Immature natural killer cell (primary cell): ENCODE measurements at regions not wholly inside any gene's neighbourhood (a gene's known extent, or its start where the extent isn't known, plus 50 kb on each side); places are given as distances from the start of the nearest gene placed in this dataset.
A peak's percentile ranks its signal among the peaks of the same experiment; 100 is the strongest.
"Not testable (repeated sequence)": the region's sequence is repeated elsewhere in the genome, so short reads cannot be mapped to it uniquely, and the experiment has no call there.

Experiments used
- DNase-seq, 3 donors: peaks; one replicate each; pipeline ENCODE4 v3.0.0; 2022; ENCODE audit warnings: mixed read lengths in 1 of 3
- H3K27ac Mint-ChIP-seq, 6 donors: one replicate each; pipeline ENCODE4 v1.8.0; 2020; ENCODE audit warnings: mixed read lengths in 6 of 6, mild to moderate bottlenecking in 5 of 6, inconsistent platforms in 4 of 6, moderate library complexity in 3 of 6
- H3K27me3 Mint-ChIP-seq, 3 donors: one replicate each; pipeline ENCODE4 v1.8.0; 2020 to 2021; ENCODE audit warnings: low read depth in 3 of 3, mild to moderate bottlenecking in 3 of 3, mixed read lengths in 3 of 3, moderate library complexity in 3 of 3, inconsistent platforms in 1 of 3
- H3K36me3 Mint-ChIP-seq, 3 donors: one replicate each; pipeline ENCODE4 v1.8.0; 2020; ENCODE audit warnings: mixed read lengths in 3 of 3, inconsistent platforms in 2 of 3, mild to moderate bottlenecking in 2 of 3
- H3K4me1 Mint-ChIP-seq, 2 donors: one replicate each; pipeline ENCODE4 v1.8.0; 2020; ENCODE audit warnings: inconsistent platforms in 2 of 2, mild to moderate bottlenecking in 2 of 2, mixed read lengths in 2 of 2, moderate library complexity in 1 of 2
- H3K4me3 Mint-ChIP-seq, 5 donors: one replicate each; pipeline ENCODE4 v1.8.0; 2020; ENCODE audit warnings: mild to moderate bottlenecking in 5 of 5, mixed read lengths in 5 of 5, inconsistent platforms in 3 of 5, moderate library complexity in 3 of 5
- H3K9me3 Mint-ChIP-seq, 6 donors: one replicate each; pipeline ENCODE4 v1.8.0; 2020; ENCODE audit warnings: mild to moderate bottlenecking in 6 of 6, mixed read lengths in 6 of 6, inconsistent platforms in 4 of 6, moderate library complexity in 3 of 6

- no peak overlapping the region for H3K4me3 Mint-ChIP-seq
- no peaks in the 10 kb centered on the region for H3K36me3 Mint-ChIP-seq
- H3K27ac Mint-ChIP-seq: no peak overlapping the region
Measured at GRCh38 chr3:27553886-27554540, 69.8 kb upstream of the SLC4A7 start.

DNA sequence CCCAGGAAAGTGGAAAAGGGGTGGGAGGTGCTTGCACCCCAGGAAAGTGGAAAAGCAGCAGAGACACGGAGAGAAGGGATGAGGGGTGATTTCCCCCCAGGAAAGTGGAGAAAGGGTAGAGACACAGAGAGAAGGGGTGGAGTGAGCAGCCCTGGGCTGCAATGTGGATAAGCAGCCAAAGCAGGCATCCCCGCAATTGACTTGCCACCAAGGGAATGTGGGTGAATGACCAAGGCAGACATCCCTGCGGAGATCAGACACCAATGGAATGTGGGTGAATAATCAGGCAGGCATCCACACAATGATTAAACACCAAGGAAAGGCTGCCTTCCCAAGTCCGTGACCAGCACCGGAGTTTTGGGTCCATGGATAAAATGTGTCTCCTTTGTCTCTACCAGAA lies 68.5 kb upstream of the SLC4A7 start:
- H3K4me3 Mint-ChIP-seq, H3K27me3 Mint-ChIP-seq, H3K36me3 Mint-ChIP-seq, H3K27ac Mint-ChIP-seq, H3K4me1 Mint-ChIP-seq, H3K9me3 Mint-ChIP-seq, DNase-seq: not testable (repeated sequence)

More at GRCh38 chr3:27553886-27554540, 69.8 kb upstream of the SLC4A7 start:
- Mint-ChIP-seq H3K4me1 (no peaks in the 10 kb centered on the region), H3K9me3 (no peaks in the 10 kb centered on the region), H3K27me3 (peaks cover 2 to 7% (median 6%) of the 10 kb centered on the region in 3 donors)
- no peak for DNase-seq

GRCh38 chr3:27551413-27551812 lies 67.2 kb upstream of the SLC4A7 start:
- not testable (repeated sequence) for H3K27me3 Mint-ChIP-seq, DNase-seq, H3K27ac Mint-ChIP-seq, H3K9me3 Mint-ChIP-seq, H3K4me3 Mint-ChIP-seq, H3K4me1 Mint-ChIP-seq, H3K36me3 Mint-ChIP-seq

GRCh38 chr3:27545061-27545460 lies 60.9 kb upstream of the SLC4A7 start:
- Mint-ChIP-seq H3K4me1 (no peaks in the 10 kb centered on the region), H3K27ac (no peak overlapping the region), H3K4me3 (no peak overlapping the region), H3K27me3 (peaks cover 0 to 2% (median 0%) of the 10 kb centered on the region in 3 donors), H3K36me3 (no peaks in the 10 kb centered on the region), H3K9me3 (no peaks in the 10 kb centered on the region)
- no peak for DNase-seq

- peak overlapping the region in 1 of 6 donors; percentile 35 for H3K27ac Mint-ChIP-seq
- H3K27me3 Mint-ChIP-seq: peaks cover 0 to 2% (median 0%) of the 10 kb centered on the region in 3 donors
- DNase-seq: no peak
- no peak overlapping the region for H3K4me3 Mint-ChIP-seq
- no peaks in the 10 kb centered on the region for H3K36me3 Mint-ChIP-seq
- no peaks in the 10 kb centered on the region for H3K9me3 Mint-ChIP-seq
- no peaks in the 10 kb centered on the region for H3K4me1 Mint-ChIP-seq
Measured at GRCh38 chr3:27544372-27544865, 60.2 kb upstream of the SLC4A7 start.

DNA sequence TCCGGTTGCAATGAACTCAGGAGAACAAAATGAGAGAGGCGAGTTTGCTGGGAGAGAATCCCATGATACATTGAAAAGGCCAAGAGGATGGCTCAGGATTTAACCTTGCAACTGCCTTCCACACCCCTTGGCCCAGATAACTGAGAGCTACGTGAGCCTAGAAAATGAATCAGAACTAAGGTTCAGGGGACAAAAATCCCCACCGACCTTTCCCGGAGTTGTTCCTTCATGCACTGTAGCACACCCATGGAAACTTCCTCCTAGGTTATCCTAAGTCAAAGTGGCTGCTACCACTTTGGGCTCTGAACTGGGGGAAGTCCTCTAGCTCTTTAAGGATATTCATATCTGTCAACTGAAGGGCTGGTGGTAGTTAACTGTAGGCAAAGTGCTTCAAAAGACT lies 58.3 kb upstream of the SLC4A7 start:
- H3K9me3 Mint-ChIP-seq: no peaks in the 10 kb centered on the region
- H3K4me3 Mint-ChIP-seq: no peak overlapping the region
- peaks cover 0 to 2% (median 2%) of the 10 kb centered on the region in 3 donors for H3K27me3 Mint-ChIP-seq
- no peak for DNase-seq
- H3K27ac Mint-ChIP-seq: no peak overlapping the region
- no peaks in the 10 kb centered on the region for H3K36me3 Mint-ChIP-seq
- no peaks in the 10 kb centered on the region for H3K4me1 Mint-ChIP-seq

DNA sequence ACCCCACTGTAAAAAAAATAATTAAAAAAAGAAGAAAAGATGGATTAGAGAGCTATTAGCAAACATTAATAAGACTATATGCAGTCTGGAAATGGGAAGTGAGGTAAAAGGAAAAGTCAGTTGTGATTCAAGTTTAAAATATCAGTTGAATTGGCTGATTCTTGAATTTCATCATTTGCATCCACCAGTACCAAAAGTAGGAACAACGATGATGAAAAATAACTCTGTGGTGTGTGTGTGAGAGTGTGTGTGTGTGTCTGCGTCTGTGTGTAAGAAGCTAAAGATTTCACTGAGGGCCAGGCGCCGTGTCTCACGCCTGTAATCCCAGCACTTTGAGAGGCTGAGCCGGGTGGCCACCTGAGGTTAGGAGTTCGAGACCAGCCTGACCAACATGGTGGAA lies 56.0 kb upstream of the SLC4A7 start:
- H3K4me1 Mint-ChIP-seq: peaks cover 0 to 5% of the 10 kb centered on the region in 2 donors
- H3K36me3 Mint-ChIP-seq: no peaks in the 10 kb centered on the region
- H3K27ac Mint-ChIP-seq: peak overlapping the region in 1 of 6 donors; percentile 20
- H3K4me3 Mint-ChIP-seq: no peak overlapping the region
- no peak for DNase-seq
- peaks cover 0 to 2% (median 2%) of the 10 kb centered on the region in 3 donors for H3K27me3 Mint-ChIP-seq
- H3K9me3 Mint-ChIP-seq: no peaks in the 10 kb centered on the region

GRCh38 chr3:27536491-27536890 lies 52.3 kb upstream of the SLC4A7 start:
- Mint-ChIP-seq H3K4me1 (peaks cover 15 to 25% of the 10 kb centered on the region in 2 donors), H3K27ac (peak overlapping the region in 3 of 6 donors; percentile 37 to 49 (median 45)), H3K36me3 (no peaks in the 10 kb centered on the region), H3K27me3 (peaks cover 2 to 3% (median 3%) of the 10 kb centered on the region in 3 donors), H3K4me3 (no peak overlapping the region), H3K9me3 (no peaks in the 10 kb centered on the region)
- no peak for DNase-seq

DNA sequence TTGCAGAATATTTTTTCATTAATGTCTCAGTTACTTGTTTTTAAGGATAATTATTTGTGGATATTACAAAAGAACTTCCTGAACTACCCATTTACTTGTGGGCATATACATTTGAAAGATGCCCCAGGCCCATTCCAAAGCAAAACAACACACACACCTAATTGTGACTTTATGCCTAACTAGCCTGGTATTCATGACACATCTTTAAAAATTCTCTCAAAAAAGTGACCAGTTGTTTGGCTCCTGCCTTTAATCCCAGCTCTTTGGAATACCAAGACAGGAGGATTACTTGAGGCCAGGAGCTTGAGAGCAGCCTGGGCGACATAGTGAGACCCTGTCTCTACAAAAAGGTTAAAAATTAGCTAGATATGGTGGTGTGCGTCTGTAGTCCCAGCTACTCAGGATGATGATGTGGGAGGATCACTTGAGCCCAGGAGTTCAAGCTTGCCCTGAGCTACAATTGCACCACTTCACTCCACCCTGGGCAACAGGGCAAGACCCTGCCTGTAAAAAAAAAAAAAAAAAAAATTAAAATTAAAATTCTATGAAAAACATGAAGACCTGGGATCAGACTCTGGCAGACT lies 51.7 kb upstream of the SLC4A7 start:
- Mint-ChIP-seq H3K36me3 (no peaks in the 10 kb centered on the region), H3K27ac (peak overlapping the region in 2 of 6 donors; percentile 16 to 86), H3K27me3 (peaks cover 2 to 3% (median 3%) of the 10 kb centered on the region in 3 donors), H3K4me3 (no peak overlapping the region), H3K4me1 (peaks cover 15 to 25% of the 10 kb centered on the region in 2 donors), H3K9me3 (no peaks in the 10 kb centered on the region)
- no peak for DNase-seq

GRCh38 chr3:27533718-27534573 lies 49.8 kb upstream of the SLC4A7 start:
- H3K4me3 Mint-ChIP-seq: peak overlapping the region; percentile 22 to 76 (median 72)
- H3K27ac Mint-ChIP-seq: peak overlapping the region; percentile 86 to 96 (median 96)
- H3K9me3 Mint-ChIP-seq: no peaks in the 10 kb centered on the region
- H3K27me3 Mint-ChIP-seq: peaks cover 2 to 3% (median 3%) of the 10 kb centered on the region in 3 donors
- peaks cover 15 to 25% of the 10 kb centered on the region in 2 donors for H3K4me1 Mint-ChIP-seq
- peak; percentile 24 to 51 (median 34) for DNase-seq
- H3K36me3 Mint-ChIP-seq: no peaks in the 10 kb centered on the region
